ENCODE measurements at regions not wholly inside any gene's neighbourhood (a gene's known extent, or its start where the extent isn't known, plus 50 kb on each side); places are given as distances from the start of the nearest gene placed in this dataset.

DNA sequence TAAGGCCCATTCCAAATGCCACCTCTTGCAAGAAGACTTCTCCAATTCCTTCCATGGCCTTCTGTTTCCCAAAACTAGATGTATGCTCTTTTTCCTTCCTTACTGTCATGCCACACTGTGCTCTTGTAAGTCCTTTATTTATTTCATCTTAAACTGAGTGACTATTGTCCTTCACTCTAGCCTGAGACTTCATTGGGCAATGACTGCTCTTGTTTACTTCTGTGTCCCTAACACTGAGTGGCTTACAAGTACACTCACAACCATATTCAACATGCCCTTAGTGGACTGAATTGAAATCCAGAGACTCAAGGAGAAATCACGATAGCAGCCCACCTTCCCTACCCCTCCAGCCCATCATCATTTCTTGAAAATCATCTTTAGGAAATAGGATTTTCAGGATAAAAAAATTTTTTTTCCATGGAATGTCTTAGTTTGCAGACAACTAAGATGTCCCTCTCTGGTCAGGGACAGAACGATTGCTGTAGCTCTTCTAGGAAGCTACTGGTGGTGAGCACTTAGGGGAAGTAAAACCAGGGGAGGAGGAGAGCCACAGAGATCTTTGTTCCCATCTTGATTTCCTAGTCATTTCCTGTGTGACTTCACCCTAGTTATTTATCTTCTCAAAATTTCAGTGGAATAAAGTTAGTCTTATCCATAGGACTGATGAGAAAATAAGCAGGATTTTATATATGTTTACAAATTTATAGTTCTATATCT is 80.7 kb downstream of the CYRIA start:
- TF ChIP-seq L3MBTL2 (conservative IDR thresholded peaks at IDR 0.05): no peak
- no peak for TF ChIP-seq ELF4 (IDR thresholded peaks at IDR 0.05)
- no peak for TF ChIP-seq ARNT (IDR thresholded peaks at IDR 0.05)
